HS-27A (cell line): ENCODE measurements at regions not wholly inside any gene's neighbourhood (a gene's known extent, or its start where the extent isn't known, plus 50 kb on each side); places are given as distances from the start of the nearest gene placed in this dataset.

Source experiments
- DNase-seq: peaks from one replicate; pipeline ENCODE4 v3.0.0-alpha.2; 2012; ENCODE audit warnings: low read depth, missing footprints

DNA sequence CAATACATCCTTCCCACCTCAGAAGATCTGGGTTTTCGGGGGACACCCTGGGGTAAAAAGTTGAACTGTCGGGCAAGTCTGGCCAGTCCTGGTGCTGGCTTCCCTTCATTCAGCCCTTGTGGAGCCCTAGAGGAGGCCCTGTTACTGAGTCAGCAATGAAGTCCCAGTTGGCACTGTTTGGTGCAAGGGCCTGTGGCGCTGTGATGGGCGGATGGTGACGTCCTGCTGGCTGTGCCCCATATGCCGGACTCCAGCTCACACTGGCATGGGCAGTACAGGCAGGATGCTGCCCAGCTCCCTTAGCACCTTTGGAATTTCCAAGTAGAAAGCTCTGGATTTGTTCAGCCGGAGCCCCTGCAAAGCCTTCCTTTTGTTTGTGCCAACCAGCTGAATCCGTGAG, 186.2 kb upstream of the PMEPA1 start:
- DNase-seq = no peak

DNA sequence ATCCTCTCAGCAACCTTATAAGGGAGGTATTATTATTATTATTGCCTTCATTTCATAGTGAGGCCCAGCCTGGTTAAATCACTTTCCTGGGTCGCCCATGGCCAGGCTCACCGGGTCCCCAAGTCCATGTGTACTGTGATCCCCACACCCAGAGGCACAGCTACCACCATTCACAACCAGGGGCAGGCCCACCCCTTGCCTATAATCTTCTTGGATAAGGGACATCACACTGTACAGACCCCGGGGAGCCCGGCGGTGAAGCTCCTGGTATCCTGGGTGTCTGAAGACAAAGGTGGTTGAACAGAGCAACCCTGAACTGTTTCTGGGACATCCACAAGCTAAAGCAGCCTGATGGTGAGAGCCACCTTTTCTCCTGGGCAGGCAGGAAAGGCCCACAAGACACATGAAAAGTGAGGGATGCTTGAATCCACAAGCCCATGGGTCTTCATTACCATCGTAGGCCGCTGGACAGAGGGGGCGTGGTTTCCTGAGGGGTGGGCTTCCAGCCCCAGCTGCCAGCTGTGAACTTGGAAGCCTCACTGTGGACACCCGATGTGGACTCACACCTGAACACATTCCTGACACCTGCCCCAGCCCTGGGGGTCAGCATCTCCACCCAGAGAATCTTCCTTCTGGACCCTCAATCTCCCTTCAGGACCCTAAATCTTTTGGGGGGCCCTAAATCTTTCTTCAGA, 185.5 kb upstream of the PMEPA1 start:
- no peak for DNase-seq

DNA sequence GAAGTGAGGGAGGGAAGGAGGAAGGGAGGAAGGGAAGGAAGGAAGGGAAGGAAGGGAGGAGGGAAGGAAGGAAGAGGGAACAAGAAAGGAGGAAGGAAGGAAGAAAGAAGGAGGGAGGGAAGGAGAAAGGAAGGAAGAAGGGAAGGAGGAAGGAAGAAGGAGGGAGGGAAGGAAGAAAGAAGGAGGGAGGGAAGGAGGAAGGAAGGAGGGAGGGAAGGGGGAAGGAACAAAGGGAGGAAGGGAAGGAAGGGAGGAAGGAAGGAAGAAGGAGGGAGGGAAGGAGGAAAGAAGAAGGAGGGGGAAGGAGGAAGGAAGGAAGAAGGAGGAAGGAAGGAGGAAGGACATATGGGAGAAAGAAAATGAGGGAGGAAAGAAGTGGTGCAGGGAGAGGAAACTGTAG, 184.7 kb upstream of the PMEPA1 start:
- DNase-seq = no peak

DNA sequence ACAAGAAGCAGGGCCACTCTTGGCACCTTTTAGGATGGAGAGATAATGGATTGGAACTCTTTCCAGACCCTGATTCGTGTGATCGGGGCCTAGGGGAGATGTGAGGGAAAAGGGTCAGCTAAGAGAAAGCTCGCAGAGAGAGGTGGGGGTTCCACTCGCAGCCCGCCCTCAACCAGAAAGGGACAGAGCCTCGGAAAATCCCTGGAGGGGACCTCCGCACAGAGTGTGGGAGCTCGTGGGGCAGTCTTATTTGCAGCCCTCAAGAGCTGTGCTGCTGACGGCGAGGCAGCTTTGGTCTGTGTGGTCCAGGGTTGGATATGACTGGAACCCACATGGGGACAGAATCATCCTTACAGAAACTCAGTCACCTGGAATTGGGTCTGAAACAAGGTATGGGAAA, 184.3 kb upstream of the PMEPA1 start:
- DNase-seq = no peak

DNA sequence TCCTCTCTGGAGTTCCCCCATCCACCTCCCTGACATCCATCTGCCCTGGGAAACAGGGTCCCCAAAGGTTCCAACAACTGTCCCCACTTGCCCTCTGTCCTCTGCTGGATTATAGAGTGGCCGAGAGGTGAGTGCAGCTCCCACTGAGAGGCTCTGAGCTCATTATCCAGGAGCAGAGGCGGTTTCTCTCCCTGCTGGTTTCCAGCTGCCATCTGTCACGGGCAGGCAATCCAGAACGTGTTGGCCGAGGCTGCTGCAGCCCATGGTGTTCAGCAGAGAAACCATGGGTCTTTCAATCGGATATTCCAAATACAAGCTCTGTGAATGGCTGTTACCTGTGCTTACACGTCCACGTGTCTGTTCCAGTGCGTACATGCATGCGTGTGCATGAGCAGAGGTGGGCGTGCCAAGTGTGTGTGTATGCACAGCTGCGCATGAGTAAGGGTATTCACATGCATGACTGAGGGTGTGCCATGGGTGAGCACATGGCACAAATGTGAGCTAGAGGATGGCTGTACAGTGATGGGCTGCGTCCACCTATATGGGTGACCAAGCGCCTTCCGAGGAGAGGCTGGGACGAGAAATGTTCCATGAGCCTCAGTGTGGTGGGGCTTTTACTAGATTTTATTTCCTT, 183.7 kb upstream of the PMEPA1 start:
- no peak for DNase-seq

DNA sequence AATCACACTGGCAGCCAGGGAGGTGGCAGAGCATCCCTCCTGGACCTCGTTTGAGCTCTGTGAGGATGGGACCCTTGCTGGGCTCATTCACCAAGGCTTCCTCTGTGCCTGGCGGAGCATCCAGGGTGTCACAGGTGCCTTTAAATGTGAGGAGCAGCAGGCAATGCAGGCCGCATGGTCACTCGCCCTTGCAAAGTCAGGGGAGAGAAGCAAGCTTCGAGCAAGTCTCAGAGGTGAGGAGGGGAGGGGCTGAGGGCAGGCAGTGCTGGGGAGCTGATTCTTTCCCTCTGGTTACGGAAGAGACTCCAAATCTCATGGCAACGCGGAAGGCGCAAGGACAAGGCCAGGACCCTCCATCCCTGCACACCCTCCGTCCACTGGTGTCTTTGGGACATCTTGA, 182.7 kb upstream of the PMEPA1 start:
- DNase-seq = no peak

DNA sequence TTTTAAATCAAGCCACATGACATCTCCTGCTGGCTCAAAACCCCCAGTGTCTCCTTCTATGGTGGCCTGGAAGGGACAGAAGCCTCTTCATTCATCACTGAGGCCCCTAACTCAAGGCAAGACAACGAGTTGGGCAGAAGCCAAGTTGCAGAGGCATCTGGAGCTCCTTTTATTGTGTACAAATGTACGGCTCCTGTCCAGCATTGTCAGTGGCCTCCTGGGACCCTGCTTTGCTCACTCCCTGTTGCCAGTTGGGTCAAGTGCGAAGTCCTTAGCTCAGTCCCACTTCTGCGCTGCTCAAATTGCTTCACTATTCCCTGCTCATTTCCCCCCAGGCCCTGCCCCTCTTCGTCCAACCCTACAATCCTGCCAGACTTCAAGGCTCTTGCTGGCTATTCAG, 181.2 kb upstream of the PMEPA1 start:
- no peak for DNase-seq

DNA sequence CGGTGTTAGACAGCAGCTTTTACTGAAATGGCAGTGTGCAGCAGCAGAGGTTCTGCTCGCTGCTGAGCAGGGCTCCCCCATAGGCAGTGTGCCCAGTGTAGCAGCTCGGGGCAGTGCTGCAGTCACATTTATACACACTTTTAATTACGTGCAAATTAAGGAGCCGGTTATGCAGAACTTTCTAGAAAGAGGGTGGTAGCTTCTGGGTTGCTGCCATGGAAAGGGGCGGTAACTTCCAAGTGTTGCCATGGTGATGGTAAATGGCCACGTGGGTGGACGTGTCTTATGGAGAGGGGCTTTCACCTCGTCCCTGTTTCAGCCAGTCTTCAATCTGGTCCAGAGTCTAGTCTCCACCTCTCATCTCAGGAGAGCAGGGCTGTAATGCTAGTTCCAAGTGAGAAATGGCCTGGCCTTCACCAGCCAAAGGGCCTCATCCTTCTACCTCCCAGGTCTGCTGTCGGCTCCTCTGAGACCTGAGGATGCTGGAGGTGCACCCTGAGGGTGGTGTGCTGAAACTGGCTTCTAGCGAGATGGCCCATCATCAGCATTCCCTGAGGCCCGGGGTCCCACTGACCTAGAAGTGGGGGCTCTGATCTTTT, 180.5 kb upstream of the PMEPA1 start:
- DNase-seq = no peak

DNA sequence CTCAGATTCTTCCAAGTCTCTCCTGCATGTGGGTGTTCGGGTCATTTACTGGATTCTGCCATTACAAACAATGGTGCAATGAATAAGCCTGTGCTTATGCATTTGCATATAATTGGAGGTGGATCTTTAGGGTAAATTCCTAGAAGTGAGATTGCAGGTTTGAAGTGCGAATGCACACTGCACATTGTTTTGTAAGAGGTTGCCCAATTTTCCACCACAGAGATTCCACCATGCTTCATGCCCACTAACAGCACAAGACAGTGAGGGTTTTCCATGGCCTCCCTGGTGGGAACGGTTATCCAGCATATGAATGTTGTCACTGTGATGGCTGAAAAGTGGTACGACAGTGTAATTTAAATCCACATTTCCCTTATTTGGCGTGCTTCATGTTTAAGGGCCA, 178.8 kb upstream of the PMEPA1 start:
- DNase-seq = no peak

DNA sequence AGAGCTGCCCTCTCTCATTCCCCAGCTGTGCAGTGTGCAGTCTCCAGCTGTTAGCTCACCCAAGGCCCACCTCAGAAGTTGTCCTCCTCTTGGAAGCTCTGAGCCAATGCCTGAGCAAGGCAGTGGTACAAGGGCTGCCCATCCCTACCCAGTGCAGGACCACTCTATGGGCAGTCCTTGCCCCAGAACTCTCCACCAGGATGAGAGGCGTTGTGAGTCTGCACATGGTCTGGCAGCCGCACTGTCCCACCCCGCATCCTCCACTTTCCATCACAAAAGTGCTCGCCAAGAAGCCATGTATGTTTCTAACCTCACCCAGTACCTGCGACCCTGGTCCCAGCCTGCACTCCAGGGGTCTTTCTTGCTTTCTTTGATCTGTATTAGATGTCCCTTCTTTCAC, 175.1 kb upstream of the PMEPA1 start:
- DNase-seq = no peak

DNA sequence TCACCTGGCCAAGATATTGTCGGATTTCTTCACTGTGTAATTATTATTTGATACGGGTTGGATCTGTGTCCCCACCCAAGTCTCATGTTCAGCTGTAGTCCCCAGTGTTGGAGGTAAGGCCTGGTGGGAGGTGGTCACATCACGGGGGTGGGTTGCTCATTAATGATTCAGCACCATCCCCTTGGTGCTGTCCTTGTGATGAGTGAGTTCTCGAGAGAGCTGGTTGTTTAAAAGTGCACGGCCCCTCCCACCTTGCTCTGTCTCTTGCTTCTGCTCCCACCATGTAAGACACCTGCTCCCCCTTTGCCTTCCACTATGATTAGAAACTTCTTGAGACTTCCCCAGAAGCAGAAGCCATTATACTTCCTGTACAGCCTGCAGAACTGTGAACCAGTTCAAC, 173.9 kb upstream of the PMEPA1 start:
- DNase-seq = no peak

DNA sequence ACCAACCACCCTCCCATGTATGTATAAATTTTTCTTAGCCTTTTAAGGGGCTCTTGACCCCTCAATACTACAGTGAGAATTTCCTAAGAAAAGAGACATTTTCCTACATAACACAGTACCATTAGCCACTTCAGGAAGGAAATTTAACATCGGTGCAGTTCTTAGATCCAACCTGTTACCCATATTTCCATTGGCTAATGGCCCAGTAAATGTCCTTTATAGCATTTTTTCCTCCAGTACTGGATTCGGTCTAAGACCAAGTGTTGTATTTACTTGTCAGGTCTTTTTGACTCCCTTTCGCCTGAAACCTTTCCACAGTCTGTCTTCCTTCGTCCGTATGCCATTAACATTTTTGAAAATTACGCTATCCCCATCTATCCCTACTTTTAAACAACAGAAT, 173.4 kb upstream of the PMEPA1 start:
- DNase-seq = no peak

DNA sequence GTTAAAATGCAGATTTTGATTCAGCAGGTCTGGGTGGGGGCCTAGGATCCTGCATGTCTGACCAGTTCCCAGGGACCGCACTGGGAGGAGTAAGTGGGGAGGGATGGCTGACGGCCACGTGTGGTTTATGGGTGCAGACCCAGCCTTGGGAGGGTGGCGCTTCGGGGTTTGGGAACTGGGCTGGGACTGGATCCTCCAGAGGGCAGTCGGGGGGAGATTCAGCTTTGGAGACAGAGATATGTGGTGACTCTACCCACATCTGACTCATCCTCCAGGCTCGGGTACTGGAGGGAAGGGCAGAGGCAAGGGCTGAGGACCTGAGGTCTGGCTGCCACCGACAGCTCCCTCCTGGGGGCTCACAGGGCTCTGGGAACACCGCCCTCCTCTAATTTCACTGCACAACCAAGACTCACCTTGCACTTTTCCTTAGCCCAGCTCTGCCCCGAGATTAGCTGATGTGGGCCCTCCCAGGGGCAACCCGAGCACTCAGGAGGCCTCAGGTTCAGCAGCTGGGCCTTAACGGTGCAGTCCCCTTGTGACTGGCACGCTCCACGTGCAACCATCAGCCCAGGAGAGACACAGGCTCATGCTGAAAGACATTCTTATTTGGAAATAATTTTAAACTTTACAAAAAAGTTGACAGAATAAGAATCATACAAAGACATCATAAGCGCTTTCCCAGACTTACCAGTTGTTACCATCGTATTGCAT, 172.8 kb upstream of the PMEPA1 start:
- no peak for DNase-seq

DNA sequence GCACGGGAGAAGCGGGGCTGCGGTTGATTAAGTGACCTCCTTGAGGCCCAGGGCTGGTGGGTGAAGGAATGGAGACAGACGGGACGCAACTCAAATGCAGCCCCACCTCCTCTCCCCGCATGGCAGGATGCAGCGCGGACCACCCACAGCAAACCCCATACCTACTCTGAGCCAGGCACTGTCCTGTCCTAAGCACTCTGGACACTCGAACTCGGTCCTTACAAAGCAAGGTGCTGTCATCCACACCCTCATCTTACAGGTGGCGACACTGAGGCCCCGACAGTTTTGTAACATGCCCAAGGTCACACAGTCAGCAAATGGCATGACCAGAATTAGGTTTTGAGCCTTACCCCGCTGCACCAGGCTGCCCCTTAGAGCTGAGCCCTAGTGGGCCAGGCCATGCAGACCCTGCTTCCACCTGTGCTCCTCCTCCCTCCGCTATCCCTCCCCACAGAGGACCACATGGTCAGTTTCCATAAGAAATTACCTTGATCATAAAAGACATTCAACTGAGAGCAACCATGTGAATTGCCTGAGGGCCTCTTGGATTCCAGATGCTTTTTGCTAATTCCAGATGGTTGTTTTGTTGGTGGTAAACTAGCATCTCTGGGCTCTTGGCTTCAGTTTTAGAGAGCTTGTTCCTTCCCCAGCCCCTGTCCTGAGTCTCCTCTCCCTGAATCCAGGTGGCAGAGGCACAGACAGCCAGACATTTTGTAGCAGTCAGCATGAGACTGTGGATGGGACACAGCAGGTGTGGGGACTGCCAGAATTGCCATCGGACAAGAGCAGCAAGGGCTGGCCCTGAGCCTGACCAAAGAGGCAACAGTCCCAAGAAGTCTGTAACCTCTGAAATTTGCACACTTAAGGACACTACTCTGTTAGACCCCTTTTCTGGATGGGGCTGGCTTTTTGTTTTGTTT, 171.9 kb upstream of the PMEPA1 start:
- no peak for DNase-seq

DNA sequence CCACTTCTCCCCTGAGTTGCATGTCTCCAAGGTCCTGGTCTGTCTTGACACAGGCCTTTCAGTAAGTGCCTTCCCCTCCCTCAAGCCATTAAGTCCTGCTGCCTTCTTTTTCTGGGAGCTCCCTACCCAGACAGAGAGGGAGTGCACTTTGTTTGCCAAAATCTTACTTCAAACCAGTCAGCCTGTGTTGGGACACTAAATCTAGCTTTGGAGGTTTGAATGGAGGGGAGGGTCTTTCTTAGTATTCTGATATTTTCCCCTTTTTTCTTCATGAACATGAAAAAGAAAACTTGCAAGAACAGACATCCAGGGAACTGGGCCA, 170.7 kb upstream of the PMEPA1 start:
- no peak for DNase-seq

DNA sequence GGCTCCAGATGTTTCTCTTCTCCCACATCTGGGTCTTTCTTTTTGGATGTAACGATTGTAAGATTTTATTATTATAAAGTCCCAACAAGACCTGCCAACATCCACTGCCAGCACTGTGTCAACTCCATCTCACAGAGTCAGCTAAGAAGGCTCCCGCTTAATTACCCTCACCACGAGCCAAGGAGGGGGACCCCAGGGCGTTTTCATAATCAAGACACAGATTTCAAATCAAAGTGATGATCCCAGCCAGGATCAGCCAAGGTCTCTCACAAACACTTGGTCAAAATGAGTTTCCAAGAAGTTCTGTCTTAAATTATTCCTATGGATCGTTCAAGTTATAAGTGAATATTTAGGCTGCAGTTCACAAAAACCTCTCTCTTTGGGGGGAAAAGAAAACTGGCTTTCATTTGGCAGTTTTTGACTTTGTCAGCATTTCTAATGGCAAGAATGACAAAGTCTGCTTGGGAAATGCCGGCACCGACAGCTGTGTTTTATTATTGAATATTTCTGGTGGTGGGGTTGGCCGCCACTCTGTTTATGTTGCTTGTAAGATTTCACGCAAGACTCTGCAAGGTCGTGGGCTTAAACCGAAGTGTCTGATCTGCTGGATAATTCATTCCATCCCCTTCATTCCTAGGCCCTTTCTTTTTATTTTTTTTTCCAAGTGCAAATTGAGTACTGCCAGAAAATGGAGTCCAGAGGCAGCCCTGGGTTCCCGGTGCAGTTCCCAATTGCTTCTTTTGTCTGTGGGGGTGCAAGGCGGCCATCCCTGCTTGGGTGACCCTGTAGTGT, 170.2 kb upstream of the PMEPA1 start:
- no peak for DNase-seq

DNA sequence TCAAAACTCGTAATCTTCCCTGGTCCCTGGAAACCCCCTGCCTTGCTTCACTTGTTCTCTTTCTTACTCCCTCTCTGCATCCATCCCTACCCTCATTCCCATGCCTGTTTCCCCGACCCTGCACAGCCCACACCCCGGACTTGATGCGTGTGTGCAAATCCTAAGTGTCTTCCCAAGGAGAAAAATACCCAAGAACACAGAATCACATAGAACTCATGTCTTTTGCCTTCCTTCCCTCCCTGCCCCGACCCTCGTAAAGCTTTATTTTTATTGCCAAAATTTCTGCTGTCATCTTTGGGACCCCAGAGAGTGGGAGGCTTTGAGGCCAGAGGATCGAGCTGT, 169.6 kb upstream of the PMEPA1 start:
- no peak for DNase-seq

DNA sequence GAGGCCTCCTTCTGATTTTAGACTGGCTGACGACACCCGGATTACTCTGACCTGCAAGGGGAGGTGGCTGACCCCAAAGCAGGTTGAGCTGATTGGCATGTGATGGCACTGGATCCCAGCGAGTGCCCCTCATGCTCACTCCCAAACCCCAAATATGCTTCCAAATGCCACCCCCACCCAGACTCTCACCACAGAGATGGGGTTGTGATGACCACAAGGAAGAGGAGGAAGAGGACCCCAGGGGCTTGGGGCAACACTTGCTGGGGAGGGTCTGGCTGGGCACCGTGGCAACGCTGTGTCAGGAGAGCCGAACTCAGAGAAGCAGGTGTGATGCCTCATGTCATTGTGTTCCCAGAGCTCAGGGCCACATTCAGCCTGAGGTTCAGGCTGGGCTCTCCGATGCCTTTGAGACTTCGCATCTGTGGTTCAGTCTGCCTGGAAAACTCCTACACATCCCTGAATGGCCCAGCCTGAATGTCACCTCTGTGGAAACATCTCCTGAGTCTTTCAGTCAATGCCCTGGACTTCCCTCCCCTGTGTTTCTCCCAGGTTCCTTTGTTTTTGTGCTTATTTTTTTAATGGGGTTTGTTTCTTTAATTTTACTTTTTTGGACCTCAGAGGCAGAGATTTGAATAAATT, 169.1 kb upstream of the PMEPA1 start:
- DNase-seq = no peak

DNA sequence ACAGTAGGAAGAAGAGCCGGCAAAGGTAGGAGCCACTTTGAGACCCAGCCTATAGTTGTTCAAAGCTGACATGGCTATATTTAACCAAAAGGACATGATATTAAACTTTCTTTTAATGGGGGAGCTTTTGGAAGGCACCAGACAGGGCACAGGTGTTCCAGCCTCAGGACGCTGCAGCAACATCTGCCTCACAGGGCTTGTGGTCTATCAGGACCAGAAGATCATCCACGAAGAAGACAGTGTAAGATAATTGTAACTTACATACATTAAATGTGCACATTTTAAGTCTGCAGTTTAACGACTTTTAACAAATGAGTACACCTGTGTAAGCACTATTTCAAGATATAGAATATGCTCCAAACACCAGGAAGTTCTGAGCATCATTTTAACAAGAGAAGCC, 168.2 kb upstream of the PMEPA1 start:
- DNase-seq = no peak

DNA sequence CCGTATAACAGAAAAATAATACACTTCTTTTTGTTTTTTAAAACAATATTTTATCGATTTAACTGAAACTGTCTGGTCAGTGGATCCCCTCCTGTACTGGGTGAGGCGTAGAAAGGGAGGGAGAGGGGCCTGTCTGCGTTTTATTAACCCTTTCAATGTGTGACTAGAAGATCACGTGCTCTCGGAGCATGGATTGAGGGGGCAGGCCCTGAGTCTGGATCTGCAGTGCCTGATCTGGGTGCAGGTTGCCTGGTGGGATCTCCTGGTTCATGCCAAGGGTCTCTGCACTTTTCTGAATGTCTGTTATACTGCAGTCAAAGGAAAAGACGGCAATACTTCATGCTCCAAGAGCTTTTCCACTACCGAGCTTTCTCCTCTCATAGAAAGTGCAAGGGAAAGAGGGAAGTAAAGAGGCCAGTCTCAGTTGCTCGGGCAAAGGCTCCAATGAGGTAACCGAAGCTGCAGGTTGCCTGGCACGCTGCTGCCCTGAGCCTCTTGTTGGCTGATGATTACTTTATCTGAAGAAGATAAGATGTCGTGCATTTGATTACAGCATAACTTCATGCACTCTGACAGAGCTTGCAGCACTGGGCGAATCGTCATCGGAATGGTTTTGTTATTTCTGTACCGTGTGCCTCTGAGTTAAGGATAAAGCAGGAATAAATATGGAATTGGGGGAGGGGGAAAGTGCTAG, 167.5 kb upstream of the PMEPA1 start:
- no peak for DNase-seq
